ENCODE measurements at regions not wholly inside any gene's neighbourhood (a gene's known extent, or its start where the extent isn't known, plus 50 kb on each side); places are given as distances from the start of the nearest gene placed in this dataset.

DNA sequence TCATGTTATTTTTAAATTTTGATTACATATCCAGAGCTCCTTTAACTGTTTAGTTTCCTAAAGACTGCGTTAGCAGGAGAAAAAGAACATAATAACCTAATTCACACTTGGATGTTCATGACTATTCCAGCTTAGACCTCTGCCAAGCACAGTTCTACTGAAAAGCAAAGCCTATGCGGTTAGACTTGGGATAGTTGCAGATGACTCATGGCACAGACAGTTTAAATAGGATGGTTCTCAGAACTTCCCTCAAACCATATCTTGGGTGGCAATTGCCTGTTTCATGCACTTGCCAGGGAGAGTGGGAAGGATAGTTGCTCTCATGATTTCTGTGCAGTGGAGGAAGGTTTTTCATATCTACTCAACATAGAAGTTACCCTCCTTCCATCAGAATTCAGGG is 149.7 kb upstream of the KLHL29 start:
- Histone ChIP-seq H3K9me3 (ENCODE audit: control insufficient read depth in 1 of 2, insufficient read depth in 1 of 2, low read depth in 1 of 2, low read length in 2 of 2) (no peaks in the 10 kb centered on the region), H3K4me3 (replicated peaks in 1 of 2; ENCODE audit: low read depth in 1 of 2, low read length in 2 of 2) (no peak overlapping the region), H3K36me3 (ENCODE audit: control insufficient read depth in 1 of 2, insufficient read depth in 2 of 2, low read length in 2 of 2) (no peaks in the 10 kb centered on the region), H3K4me2 (ENCODE audit: low read length) (no peak overlapping the region), H3K9ac (ENCODE audit: low read length) (no peak overlapping the region), H3K9me2 (ENCODE audit: insufficient read depth) (no peaks in the 10 kb centered on the region), H3K27ac (ENCODE audit: low read depth, low read length) (no peak overlapping the region), H2AFZ (ENCODE audit: low read depth, low read length, poor library complexity, severe bottlenecking) (no peak overlapping the region), H3K4me1 (ENCODE audit: control insufficient read depth in 1 of 2, insufficient read depth in 2 of 2, low read length in 2 of 2) (no peaks in the 10 kb centered on the region), H3K79me2 (ENCODE audit: insufficient read depth, low read length) (no peaks in the 10 kb centered on the region), H3K27me3 (ENCODE audit: insufficient read depth, low read length) (peaks cover 29% of the 10 kb centered on the region; the same call in 1 of the 2 replicates), H4K20me1 (ENCODE audit: insufficient read depth) (no peaks in the 10 kb centered on the region)
- BruUV-seq (replicated peaks): no TSS peak
- POLR2A ChIA-PET: no interaction called here
- ATAC-seq (no peak), DNase-seq (ENCODE audit: low read depth, low spot score) (no peak)
- CTCF ChIA-PET: no interaction called here
- intact Hi-C loops (cut with micrococcal nuclease): no loop called here
- TF ChIP-seq, protein P1, sequence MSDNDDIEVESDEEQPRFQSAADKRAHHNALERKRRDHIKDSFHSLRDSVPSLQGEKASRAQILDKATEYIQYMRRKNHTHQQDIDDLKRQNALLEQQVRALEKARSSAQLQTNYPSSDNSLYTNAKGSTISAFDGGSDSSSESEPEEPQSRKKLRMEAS (IDR thresholded peaks at IDR 0.05): no peak
- TF ChIP-seq CEBPB (IDR thresholded peaks at IDR 0.05; ENCODE audit: low read depth) (no peak), CBX3 (IDR thresholded peaks at IDR 0.05; ENCODE audit: low read depth) (no peak), SRF (IDR thresholded peaks at IDR 0.05; ENCODE audit: low read depth) (no peak), EZH2phosphoT487 (IDR thresholded peaks at IDR 0.05; ENCODE audit: borderline replicate concordance) (no peak), TCF7L2 (IDR thresholded peaks at IDR 0.05; ENCODE audit: borderline replicate concordance, extremely low read depth, insufficient read depth, insufficient read length) (no peak), YY1 (IDR thresholded peaks at IDR 0.05; ENCODE audit: extremely low read depth, insufficient replicate concordance, low read depth, low read length) (no peak), ELF1 (IDR thresholded peaks at IDR 0.05; ENCODE audit: borderline replicate concordance, low read depth) (no peak), ZNF274 (IDR thresholded peaks at IDR 0.05; ENCODE audit: low read depth, low read length) (no peak), JUND (IDR thresholded peaks at IDR 0.05) (no peak), FOSL1 (IDR thresholded peaks at IDR 0.05; ENCODE audit: low read depth) (no peak), EZH2 (IDR thresholded peaks at IDR 0.05) (no peak), EGR1 (IDR thresholded peaks at IDR 0.05; ENCODE audit: low read depth) (no peak), RAD21 (IDR thresholded peaks at IDR 0.05; ENCODE audit: low read depth) (no peak)
- TF ChIP-seq, protein P2, sequence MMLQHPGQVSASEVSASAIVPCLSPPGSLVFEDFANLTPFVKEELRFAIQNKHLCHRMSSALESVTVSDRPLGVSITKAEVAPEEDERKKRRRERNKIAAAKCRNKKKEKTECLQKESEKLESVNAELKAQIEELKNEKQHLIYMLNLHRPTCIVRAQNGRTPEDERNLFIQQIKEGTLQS (IDR thresholded peaks at IDR 0.05): no peak
- TF ChIP-seq, protein P3, sequence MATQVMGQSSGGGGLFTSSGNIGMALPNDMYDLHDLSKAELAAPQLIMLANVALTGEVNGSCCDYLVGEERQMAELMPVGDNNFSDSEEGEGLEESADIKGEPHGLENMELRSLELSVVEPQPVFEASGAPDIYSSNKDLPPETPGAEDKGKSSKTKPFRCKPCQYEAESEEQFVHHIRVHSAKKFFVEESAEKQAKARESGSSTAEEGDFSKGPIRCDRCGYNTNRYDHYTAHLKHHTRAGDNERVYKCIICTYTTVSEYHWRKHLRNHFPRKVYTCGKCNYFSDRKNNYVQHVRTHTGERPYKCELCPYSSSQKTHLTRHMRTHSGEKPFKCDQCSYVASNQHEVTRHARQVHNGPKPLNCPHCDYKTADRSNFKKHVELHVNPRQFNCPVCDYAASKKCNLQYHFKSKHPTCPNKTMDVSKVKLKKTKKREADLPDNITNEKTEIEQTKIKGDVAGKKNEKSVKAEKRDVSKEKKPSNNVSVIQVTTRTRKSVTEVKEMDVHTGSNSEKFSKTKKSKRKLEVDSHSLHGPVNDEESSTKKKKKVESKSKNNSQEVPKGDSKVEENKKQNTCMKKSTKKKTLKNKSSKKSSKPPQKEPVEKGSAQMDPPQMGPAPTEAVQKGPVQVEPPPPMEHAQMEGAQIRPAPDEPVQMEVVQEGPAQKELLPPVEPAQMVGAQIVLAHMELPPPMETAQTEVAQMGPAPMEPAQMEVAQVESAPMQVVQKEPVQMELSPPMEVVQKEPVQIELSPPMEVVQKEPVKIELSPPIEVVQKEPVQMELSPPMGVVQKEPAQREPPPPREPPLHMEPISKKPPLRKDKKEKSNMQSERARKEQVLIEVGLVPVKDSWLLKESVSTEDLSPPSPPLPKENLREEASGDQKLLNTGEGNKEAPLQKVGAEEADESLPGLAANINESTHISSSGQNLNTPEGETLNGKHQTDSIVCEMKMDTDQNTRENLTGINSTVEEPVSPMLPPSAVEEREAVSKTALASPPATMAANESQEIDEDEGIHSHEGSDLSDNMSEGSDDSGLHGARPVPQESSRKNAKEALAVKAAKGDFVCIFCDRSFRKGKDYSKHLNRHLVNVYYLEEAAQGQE (IDR thresholded peaks at IDR 0.05; ENCODE audit: low read depth): no peak
- TF ChIP-seq, protein P4, sequence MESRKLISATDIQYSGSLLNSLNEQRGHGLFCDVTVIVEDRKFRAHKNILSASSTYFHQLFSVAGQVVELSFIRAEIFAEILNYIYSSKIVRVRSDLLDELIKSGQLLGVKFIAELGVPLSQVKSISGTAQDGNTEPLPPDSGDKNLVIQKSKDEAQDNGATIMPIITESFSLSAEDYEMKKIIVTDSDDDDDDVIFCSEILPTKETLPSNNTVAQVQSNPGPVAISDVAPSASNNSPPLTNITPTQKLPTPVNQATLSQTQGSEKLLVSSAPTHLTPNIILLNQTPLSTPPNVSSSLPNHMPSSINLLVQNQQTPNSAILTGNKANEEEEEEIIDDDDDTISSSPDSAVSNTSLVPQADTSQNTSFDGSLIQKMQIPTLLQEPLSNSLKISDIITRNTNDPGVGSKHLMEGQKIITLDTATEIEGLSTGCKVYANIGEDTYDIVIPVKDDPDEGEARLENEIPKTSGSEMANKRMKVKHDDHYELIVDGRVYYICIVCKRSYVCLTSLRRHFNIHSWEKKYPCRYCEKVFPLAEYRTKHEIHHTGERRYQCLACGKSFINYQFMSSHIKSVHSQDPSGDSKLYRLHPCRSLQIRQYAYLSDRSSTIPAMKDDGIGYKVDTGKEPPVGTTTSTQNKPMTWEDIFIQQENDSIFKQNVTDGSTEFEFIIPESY (IDR thresholded peaks at IDR 0.05; ENCODE audit: extremely low read depth, insufficient replicate concordance, low read length): no peak
- RAD21 ChIA-PET (ENCODE audit: low non-redundant PET in 1 of 2, low total read pairs in 2 of 2, uncharacterized antibody in 2 of 2, unreplicated experiment in 2 of 2): no interaction called here
